ENCODE measurements at regions not wholly inside any gene's neighbourhood (a gene's known extent, or its start where the extent isn't known, plus 50 kb on each side); places are given as distances from the start of the nearest gene placed in this dataset.

DNA sequence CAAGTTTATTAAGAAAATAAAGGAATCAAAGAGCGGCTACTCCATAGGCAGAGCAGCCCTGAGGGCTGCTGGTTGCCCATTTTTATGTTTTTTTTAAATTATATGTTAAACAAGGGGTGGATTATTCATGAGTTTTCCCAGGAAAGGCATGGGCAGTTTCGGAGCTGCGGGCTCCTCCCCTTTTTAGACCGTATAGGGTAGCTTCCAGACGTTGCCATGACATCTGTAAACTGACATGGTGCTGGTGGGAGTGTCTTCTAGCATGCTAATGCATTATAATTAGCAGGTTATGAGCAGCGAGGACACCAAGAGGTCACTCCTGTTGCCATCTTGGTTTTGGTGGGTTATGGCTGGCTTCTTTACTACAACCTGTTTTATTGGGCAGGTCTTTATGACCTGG lies 301.8 kb downstream of the TFAP2C start:
- Mint-ChIP-seq H3K27me3 (peaks cover 37 to 52% of the 10 kb centered on the region in 2 donors), H3K27ac (no peak overlapping the region)

DNA sequence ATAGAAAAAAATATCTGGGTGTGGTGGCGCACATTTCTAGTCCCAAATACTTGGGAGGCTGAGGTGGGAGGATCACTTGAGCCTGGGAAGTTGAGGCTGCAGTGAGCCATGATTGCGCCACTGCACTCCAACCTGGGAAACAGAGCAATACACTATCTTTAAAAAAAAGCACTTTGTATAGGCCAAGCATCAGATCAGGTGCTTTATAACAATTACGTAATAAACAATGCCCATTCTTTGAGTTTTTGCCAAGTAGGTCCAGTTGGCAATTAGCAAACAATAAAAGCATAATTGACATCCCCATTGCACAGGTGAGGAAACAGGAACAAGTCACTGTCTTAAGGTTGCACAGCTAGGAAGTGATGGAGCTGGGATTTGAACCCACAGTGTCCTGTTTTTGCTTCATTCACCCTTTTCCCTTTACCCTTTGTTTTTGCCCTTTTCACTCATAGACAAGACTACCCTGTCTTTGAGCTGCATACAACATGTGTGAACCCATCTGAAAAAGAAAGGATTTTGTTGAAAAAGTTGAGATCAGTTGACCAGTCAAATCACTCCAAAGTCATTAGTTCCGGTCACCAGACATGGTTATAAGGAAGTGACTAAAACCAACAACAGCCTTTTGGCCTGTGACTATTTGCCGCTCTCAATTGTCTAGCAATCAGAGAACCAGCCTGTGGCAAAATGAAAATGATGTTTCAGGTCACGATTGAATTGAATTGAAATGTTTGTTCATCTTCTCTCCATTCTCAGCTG lies 303.6 kb downstream of the TFAP2C start:
- Mint-ChIP-seq H3K27me3 (peaks cover 18 to 33% of the 10 kb centered on the region in 2 donors), H3K4me1 (ENCODE audit: low read depth in 2 of 2) (no peaks in the 10 kb centered on the region), H3K9me3 (no peaks in the 10 kb centered on the region), H3K36me3 (ENCODE audit: insufficient read depth) (no peaks in the 10 kb centered on the region), H3K27ac (no peak overlapping the region), H3K4me3 (no peak overlapping the region)
- ATAC-seq (replicated peaks) (no peak), DNase-seq (no peak)

More for the DNA sequence above, 301.8 kb downstream of the TFAP2C start:
- H3K36me3 Mint-ChIP-seq (ENCODE audit: insufficient read depth), result no peaks in the 10 kb centered on the region
- H3K4me3 Mint-ChIP-seq, result no peak overlapping the region
- DNase-seq (no peak), ATAC-seq (replicated peaks) (no peak)
- H3K9me3 Mint-ChIP-seq, result no peaks in the 10 kb centered on the region
- H3K4me1 Mint-ChIP-seq (ENCODE audit: low read depth in 2 of 2), result no peaks in the 10 kb centered on the region

DNA sequence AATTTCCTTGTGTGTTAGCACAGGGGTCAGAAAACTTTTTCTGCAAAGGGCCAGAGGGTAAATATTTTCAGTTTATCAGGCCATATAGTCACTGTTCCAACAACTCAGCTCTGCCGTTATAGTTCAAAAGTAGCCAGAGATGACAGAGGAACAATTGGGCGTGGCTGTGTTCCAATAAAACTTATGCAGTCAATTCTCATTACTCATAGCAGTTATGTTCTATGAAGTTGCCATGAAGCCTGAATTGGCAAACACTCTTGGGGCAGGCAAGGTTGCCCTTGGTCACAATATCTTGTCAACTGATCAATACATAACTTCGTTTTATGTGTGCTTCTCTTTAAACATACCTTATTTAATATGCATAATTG lies 304.2 kb downstream of the TFAP2C start:
- ATAC-seq (replicated peaks) (no peak), DNase-seq (no peak)
- Mint-ChIP-seq H3K27me3 (peaks cover 15 to 29% of the 10 kb centered on the region in 2 donors), H3K4me3 (no peak overlapping the region), H3K9me3 (no peaks in the 10 kb centered on the region), H3K36me3 (ENCODE audit: insufficient read depth) (no peaks in the 10 kb centered on the region), H3K4me1 (ENCODE audit: low read depth in 2 of 2) (no peaks in the 10 kb centered on the region), H3K27ac (no peak overlapping the region)

DNA sequence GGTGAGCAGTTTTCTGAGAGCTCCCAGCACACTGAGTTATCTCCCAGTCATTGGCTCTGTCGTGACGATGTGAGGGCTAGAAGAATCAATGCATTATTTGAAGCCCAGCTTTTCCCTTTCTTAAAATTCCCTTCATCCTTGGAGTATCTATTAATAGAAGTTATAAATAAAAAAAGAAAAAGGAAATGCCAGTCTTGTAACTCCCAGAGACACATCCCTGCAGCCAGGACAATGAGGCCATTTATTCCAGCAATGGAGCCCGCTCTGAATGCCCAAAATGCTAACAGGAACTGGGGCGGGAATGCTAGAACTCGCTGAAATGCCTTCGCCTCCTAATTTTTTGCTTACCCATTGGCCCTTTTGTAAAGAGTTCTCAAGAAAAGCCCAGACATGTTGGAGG lies 305.8 kb downstream of the TFAP2C start:
- H3K4me1 Mint-ChIP-seq (ENCODE audit: low read depth in 2 of 2), result no peaks in the 10 kb centered on the region
- no peaks in the 10 kb centered on the region for H3K36me3 Mint-ChIP-seq (ENCODE audit: insufficient read depth)
- no peak overlapping the region for H3K27ac Mint-ChIP-seq
- ATAC-seq (replicated peaks) (no peak), DNase-seq (no peak)
- H3K27me3 Mint-ChIP-seq, result peaks cover 5 to 21% of the 10 kb centered on the region in 2 donors
- H3K9me3 Mint-ChIP-seq, result no peaks in the 10 kb centered on the region
- H3K4me3 Mint-ChIP-seq, result no peak overlapping the region

DNA sequence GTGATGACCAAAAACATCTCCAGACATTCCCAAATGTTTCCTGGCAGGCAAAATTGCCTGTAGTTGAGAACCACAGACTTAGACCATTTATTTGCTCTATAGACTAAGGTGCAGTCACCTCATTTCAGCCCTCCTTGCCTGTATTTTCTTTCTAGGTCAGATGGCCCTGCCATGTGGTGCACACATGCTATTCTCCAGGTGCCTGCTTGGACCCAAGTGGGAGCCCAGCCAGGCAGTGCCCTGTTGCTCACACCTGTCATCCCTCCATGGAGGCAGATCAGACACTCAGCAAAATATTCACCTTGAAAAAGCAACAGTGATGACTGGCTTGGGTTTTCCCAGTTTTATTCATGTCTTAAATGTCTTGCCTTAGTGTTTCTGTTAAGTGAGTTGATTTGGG lies 311.4 kb downstream of the TFAP2C start:
- Mint-ChIP-seq H3K27me3 (peaks cover 0 to 18% of the 10 kb centered on the region in 2 donors), H3K27ac (no peak overlapping the region), H3K4me3 (no peak overlapping the region), H3K9me3 (no peaks in the 10 kb centered on the region), H3K36me3 (ENCODE audit: insufficient read depth) (no peaks in the 10 kb centered on the region), H3K4me1 (ENCODE audit: low read depth in 2 of 2) (no peaks in the 10 kb centered on the region)
- DNase-seq (no peak), ATAC-seq (replicated peaks) (no peak)

DNA sequence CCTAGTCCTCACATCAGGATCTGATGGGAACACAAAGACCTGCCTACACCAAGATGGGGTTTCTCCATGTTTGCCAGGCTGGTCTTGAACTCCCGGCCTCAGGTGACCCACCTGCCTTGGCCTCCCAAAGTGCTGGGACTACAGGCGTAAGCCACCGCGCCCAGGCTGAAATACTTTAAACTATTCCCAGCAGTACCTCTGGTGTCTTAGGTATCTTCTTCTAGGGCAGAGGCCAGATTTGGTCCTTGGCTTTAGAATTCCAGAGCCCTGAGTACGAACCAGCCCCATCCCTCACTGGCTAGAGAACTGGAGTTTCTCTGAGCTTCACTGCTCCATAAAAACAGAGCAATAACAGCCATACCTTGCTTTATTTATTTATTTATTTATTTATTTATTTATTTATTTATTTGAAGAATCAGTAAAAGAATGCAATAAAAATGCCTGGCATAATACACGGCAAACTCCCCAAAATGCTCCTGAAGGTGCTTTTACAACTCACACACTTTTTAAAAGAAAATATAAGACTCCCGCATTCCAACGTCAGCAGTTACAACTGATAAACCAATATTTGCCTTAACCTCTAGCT lies 312.1 kb downstream of the TFAP2C start:
- ATAC-seq (replicated peaks), result no peak
- H3K27ac Mint-ChIP-seq, result no peak overlapping the region
- no peaks in the 10 kb centered on the region for H3K9me3 Mint-ChIP-seq
- H3K4me3 Mint-ChIP-seq, result no peak overlapping the region
- peaks cover 3 to 18% of the 10 kb centered on the region in 2 donors for H3K27me3 Mint-ChIP-seq
- H3K36me3 Mint-ChIP-seq (ENCODE audit: insufficient read depth), result no peaks in the 10 kb centered on the region
- no peaks in the 10 kb centered on the region for H3K4me1 Mint-ChIP-seq (ENCODE audit: low read depth in 2 of 2)
- no peak for DNase-seq

DNA sequence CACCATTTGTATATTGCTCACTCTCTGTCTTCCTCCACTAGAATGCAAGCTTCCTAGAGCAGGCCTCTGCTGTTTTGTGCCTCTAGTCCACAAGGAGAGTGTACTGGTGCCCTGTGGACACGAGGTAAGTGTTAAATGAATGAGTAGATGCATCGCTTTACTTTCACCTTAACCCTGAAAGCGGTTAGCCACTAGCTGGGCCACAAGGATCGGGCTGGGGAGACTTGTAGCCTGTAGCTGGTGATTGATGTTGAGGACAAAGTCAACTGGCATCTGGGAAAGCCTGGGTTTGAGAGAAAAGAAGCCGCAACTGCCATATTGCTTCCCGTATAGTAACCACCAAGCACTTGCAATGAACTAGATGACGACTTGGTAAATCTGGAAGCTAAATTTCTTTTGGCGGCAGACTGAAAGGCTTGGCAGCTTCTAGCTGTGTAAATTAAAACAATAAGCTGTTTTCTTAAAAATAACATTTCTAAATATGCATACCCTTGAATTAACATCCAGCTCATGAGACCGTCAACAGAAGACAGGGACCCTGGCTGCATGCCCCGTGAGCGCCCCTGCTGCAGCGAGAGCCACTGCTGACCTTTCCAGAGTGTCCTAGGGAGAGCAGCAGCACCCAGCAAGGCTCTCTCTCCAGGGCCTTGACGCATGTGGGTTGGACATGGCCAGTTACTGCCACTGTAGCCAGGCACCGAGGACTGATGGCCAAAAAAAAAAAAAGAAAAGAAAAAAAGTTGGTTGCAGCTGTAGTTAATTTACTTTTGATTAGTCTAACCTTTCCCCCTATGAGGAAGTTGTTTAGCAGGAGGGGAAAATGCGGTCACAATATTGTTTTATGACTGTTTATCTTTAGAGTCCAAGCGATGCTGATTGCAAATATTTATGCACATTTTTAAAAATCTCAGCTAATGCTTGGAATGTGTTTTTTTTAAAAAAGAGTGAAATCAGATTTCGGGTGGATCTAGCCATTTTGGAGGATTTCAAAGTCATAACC lies 315.1 kb downstream of the TFAP2C start:
- DNase-seq, result no peak
- ATAC-seq (replicated peaks), result no peak
- Mint-ChIP-seq H3K27me3 (peaks cover 8 to 11% of the 10 kb centered on the region in 2 donors), H3K4me3 (no peak overlapping the region), H3K4me1 (ENCODE audit: low read depth in 2 of 2) (no peaks in the 10 kb centered on the region), H3K36me3 (ENCODE audit: insufficient read depth) (no peaks in the 10 kb centered on the region), H3K27ac (no peak overlapping the region), H3K9me3 (no peaks in the 10 kb centered on the region)

DNA sequence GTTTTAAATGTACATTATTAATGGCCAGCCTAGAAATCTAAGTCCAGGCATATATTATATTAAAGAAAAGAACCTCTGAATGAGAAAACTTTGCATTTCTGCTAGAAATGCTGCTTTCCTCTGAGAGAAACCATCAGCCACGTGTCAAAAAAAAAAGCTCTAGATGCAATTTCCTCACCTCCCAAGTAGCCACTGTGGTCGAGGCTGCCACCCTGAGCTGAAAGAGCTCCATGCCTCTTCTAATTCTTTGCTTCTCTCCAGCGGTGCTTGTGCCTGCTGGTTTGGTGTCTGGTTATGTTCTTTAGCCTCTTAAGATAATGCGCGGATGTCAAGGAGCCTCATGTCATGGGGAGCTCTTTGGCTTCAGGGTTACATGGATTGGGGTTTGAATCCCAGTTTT lies 316.0 kb downstream of the TFAP2C start:
- no peak for DNase-seq
- no peaks in the 10 kb centered on the region for H3K4me1 Mint-ChIP-seq (ENCODE audit: low read depth in 2 of 2)
- H3K4me3 Mint-ChIP-seq, result no peak overlapping the region
- H3K27ac Mint-ChIP-seq, result no peak overlapping the region
- ATAC-seq (replicated peaks), result no peak
- no peaks in the 10 kb centered on the region for H3K36me3 Mint-ChIP-seq (ENCODE audit: insufficient read depth)
- H3K27me3 Mint-ChIP-seq, result peaks cover 8 to 11% of the 10 kb centered on the region in 2 donors
- no peaks in the 10 kb centered on the region for H3K9me3 Mint-ChIP-seq

DNA sequence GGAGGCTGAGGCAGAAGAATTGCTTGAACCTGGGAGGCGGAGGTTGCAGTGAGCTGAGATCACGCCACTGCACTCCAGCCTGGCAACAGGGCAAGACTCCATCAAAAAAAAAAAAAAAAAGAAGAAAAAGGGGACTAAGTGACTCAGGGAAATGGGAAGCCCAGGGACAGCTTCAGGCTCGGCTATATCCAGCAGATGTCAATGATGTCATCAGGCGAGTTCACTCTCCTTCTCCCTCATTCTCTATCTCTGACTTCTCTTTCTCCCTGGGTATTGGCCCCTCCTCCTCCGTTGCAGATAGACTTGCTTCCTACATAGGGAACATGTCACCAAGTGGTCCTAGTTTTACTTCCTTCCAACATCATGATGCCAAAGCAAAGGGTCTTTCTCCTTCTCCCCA lies 316.8 kb downstream of the TFAP2C start:
- H3K27ac Mint-ChIP-seq, result no peak overlapping the region
- H3K36me3 Mint-ChIP-seq (ENCODE audit: insufficient read depth), result no peaks in the 10 kb centered on the region
- no peaks in the 10 kb centered on the region for H3K9me3 Mint-ChIP-seq
- DNase-seq, result no peak
- H3K4me1 Mint-ChIP-seq (ENCODE audit: low read depth in 2 of 2), result no peaks in the 10 kb centered on the region
- ATAC-seq (replicated peaks), result no peak
- H3K27me3 Mint-ChIP-seq, result peaks cover 8 to 11% of the 10 kb centered on the region in 2 donors
- no peak overlapping the region for H3K4me3 Mint-ChIP-seq

DNA sequence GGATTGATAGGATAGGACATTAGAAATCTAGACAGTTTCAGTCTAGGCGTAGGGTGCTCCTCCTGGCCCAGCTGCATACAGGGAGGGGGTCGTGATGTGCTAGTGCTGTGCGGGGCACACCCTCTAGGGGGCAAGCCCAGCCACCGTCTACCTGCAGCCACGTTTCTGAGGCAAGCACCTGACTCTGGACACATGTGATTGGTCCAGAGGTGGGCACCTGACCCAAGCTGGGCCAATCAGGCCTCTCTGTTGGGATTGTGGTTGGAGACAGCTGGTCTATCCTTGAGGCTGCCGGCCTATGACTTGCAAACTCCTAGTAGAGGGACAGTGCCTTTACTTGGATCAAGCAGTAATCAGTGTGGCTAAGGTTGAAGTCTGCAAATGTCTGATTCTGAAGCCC lies 317.1 kb downstream of the BMP7 start:
- H3K27me3 Mint-ChIP-seq, result peaks cover 2 to 12% of the 10 kb centered on the region in 2 donors
- DNase-seq, result no peak
- H3K4me1 Mint-ChIP-seq (ENCODE audit: low read depth in 2 of 2), result no peaks in the 10 kb centered on the region
- ATAC-seq (replicated peaks), result no peak
- H3K9me3 Mint-ChIP-seq, result no peaks in the 10 kb centered on the region
- no peak overlapping the region for H3K27ac Mint-ChIP-seq
- H3K4me3 Mint-ChIP-seq, result no peak overlapping the region
- H3K36me3 Mint-ChIP-seq (ENCODE audit: insufficient read depth), result no peaks in the 10 kb centered on the region

DNA sequence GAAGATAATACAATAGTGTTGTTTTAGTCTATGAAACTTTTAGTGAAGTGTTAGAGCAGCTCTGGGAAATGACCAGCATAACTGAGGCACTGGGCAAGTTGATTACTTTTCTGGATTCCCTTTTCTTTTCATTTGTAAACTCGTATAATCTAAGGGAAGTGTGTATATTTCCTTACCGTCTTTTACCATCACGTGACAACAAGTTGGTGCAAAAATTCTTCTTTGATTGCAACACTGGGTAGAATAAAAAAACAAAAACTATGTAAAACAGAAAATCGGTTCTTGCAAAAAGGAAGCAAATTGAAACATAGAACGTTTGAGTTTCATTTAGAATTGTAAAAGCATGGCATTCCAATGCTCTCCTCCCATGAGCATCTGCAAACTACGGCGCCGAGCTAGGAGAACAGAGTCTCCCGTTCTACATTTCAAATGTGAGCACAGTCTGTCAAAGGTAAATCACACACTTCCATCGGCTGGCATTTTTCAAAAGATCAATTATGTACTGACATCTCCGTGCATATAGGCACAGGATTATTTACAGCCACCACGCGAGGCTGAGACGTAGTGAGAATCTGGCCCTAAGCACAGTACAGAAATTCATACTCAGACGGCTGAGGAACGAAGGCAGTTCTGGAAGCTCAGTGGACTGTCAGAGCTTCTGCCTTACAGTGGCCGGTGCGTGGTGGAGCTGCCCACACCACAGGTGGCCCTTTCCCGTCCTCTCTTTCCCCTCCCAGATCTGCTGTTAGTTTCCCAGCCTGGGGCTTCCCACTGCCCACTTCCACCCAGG lies 314.0 kb downstream of the BMP7 start:
- Mint-ChIP-seq H3K27me3 (peaks cover 9 to 21% of the 10 kb centered on the region in 2 donors), H3K4me3 (no peak overlapping the region), H3K4me1 (ENCODE audit: low read depth in 2 of 2) (no peaks in the 10 kb centered on the region), H3K36me3 (ENCODE audit: insufficient read depth) (no peaks in the 10 kb centered on the region), H3K27ac (no peak overlapping the region), H3K9me3 (no peaks in the 10 kb centered on the region)
- DNase-seq, result no peak
- no peak for ATAC-seq (replicated peaks)

DNA sequence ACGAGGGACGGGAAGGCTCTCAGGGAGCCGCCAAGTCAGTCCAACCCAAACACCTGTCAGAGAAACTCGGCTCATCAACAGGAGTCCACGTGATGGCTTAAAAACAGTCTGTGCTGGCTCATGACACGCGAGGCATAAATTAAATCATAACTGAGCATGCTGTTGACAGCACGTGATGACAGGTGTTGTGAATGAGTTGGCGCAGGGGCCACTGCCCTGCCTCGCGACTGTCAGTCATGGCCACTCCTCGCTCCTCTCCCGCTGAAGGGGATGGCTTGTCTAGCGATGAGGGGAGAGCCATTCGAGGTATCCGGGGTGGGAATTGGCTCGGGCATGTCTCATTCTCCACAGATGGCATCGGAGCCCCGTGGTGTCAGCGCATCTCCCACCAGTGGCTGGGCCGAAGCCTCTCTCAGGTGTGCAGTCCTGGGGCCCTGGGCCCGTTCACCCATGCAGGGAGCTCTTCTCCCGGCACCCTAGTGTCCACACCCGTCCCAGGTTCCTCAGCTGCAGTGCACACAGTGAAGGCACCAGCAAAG lies 313.3 kb downstream of the BMP7 start:
- H3K4me1 Mint-ChIP-seq (ENCODE audit: low read depth in 2 of 2), result no peaks in the 10 kb centered on the region
- H3K36me3 Mint-ChIP-seq (ENCODE audit: insufficient read depth), result no peaks in the 10 kb centered on the region

DNA sequence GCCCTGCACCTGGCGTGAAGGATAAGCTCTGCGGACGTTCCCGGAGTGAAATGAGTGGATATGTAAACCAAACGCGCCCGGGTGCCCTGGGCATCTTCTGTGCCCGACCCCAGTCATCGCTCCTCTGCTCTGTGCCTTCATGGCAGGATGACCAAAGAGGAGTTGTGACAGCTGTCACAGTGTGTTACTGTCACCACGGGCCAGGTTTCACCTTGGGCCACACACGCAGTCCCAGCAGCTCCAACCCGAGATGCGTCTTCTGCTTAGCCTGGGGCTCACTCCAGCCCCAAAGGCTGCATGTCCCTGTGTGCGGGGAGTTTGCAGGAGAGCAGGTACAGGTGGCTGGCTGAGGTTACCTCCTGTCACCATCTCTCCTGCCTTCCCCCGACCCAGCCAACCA lies 311.6 kb downstream of the BMP7 start:
- peaks cover 26 to 40% of the 10 kb centered on the region in 2 donors for H3K27me3 Mint-ChIP-seq
- no peaks in the 10 kb centered on the region for H3K4me1 Mint-ChIP-seq (ENCODE audit: low read depth in 2 of 2)
- no peak overlapping the region for H3K4me3 Mint-ChIP-seq
- ATAC-seq (replicated peaks) (no peak), DNase-seq (no peak)
- no peaks in the 10 kb centered on the region for H3K36me3 Mint-ChIP-seq (ENCODE audit: insufficient read depth)
- no peak overlapping the region for H3K27ac Mint-ChIP-seq
- H3K9me3 Mint-ChIP-seq, result no peaks in the 10 kb centered on the region

More for the DNA sequence above, 313.3 kb downstream of the BMP7 start:
- peaks cover 16 to 27% of the 10 kb centered on the region in 2 donors for H3K27me3 Mint-ChIP-seq
- no peak overlapping the region for H3K4me3 Mint-ChIP-seq
- no peaks in the 10 kb centered on the region for H3K9me3 Mint-ChIP-seq
- DNase-seq, result no peak
- ATAC-seq (replicated peaks), result no peak
- no peak overlapping the region for H3K27ac Mint-ChIP-seq
